ENCODE measurements at regions not wholly inside any gene's neighbourhood (a gene's known extent, or its start where the extent isn't known, plus 50 kb on each side); places are given as distances from the start of the nearest gene placed in this dataset.
"Not testable (repeated sequence)": the region's sequence is repeated elsewhere in the genome, so short reads cannot be mapped to it uniquely, and the experiment has no call there.

DNA sequence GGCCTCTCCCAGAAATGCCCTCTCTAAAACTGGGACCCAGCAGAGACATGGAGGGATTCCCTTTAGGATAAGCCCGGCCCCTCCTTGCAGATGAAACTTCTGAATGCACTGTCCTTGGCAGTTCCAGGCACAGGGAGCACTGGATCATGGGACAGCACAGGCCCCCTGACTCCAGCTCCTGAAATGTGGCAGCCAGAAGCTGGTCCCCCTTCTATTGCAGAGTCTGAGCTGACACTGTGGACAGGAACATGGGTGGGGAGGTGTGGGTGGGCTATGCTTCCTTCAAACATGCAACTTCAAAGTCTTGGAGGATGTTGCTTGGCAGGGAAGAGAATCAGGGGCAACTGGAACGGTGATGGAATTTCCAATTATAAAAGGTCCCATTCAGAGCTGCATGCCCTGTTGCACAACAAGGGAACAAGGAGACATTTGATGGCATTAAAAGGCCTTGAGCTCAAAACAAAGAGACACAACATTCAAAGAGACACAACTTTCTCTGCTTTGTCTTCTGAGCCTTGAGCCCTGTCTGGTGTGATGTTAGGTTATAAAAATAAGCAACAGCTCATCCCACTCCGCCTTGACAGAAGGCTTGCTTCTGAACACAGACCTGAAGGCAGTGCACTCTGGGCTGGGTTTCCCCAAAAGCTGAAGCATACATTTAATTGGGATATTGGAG lies 239.0 kb downstream of the OSR1 start:
- DNase-seq (ENCODE audit: low spot score), result no peak
- intact Hi-C loops (cut with DNase I), result no loop called here

- DNase-seq (ENCODE audit: low spot score), result no peak
- intact Hi-C loops (cut with DNase I), result no loop called here
These were observed 241.5 kb downstream of the OSR1 start for GRCh38 chr2:19116918-19117317.

DNA sequence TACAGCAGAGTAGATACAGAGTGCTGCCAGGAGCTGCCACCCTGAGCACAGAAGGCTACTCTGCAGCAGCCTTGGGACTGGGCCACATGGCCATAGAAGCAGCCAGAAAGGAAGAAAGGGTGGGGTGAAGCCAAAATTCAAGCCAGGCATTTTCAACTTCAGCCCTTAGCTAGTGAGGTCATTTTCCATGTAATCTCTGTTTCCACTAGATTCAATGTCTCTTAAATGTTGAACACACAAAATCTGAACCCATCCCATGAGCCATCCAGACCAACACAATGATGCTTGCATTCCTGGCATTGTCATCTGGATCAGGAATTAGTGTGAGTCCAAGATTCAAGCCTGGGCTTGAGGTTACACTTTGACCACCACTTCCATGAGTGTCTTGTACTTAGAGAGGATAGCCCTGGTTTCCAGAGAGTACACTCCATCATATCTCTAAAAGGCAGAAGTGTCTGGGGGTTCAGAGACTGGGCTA lies 243.6 kb downstream of the OSR1 start:
- intact Hi-C loops (cut with DNase I), result no loop called here
- no peak for DNase-seq (ENCODE audit: low spot score)

DNA sequence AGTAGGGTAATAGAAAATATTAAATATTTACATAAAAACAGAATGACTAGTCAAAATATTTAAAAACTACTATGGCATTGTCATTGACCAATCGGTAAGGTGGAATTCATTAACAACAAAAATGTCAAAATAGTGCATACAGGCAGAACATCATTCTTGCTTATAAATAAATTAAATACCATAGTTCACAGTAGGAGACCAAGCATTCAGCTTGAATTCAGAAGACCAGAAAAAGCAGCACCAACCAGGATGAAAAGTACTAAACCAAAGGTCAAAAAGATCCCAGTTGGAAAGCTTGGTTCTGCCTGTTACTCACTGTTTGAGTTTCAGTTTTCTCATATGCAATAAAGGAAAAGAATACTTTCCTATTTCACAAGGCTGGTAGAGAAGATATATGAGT lies 244.3 kb downstream of the OSR1 start:
- DNase-seq (ENCODE audit: low spot score), result no peak
- intact Hi-C loops (cut with DNase I), result no loop called here

DNA sequence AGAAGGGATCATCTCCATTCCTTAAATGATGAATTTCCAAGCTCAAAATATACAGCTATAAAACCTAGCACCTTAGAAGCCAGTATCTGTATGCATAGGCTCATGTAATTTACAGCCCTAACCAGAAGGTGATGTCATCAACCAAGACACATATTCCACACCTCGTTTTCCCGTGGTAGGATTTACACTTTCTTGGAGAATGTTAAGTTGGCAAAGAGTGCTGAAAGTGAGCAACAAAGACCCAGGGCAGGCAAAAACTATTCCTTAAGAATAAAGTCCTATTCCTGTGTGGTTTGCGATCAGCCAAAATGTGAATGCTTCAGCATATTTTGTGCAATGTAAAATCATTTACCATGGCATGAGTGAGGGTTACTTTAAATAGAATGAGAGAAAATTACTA lies 247.1 kb downstream of the OSR1 start:
- intact Hi-C loops (cut with DNase I), result no loop called here

DNA sequence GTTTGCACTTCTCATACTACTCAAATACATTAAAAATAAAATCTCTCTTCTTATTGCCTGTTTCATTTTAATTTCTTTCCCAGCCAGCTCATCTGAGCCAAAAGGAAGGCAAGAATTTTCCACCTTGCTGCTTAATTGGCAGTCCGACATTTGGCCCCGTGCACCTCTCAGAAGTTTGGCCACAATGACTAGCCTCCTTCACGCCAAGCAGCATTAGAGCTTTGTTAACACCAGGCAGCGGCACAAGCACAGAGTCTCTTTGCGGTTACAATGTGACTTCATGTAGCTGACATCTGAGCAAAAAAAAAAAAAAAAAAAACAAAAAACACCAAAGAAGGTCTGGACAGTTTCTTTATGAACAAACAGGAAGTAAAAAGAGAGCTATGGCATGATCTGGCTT lies 248.9 kb downstream of the OSR1 start:
- intact Hi-C loops (cut with DNase I), result no loop called here

More for the DNA sequence above, 247.1 kb downstream of the OSR1 start:
- DNase-seq (ENCODE audit: low spot score), result no peak

GRCh38 chr2:19106376-19106775 lies 252.0 kb downstream of the OSR1 start:
- intact Hi-C loops (cut with DNase I), result no loop called here
- no peak for DNase-seq (ENCODE audit: low spot score)

More for the DNA sequence above, 248.9 kb downstream of the OSR1 start:
- DNase-seq (ENCODE audit: low spot score), result no peak

- DNase-seq (ENCODE audit: low spot score), result no peak
- intact Hi-C loops (cut with DNase I), result no loop called here
These were observed 253.9 kb downstream of the OSR1 start for GRCh38 chr2:19104503-19104902.

DNA sequence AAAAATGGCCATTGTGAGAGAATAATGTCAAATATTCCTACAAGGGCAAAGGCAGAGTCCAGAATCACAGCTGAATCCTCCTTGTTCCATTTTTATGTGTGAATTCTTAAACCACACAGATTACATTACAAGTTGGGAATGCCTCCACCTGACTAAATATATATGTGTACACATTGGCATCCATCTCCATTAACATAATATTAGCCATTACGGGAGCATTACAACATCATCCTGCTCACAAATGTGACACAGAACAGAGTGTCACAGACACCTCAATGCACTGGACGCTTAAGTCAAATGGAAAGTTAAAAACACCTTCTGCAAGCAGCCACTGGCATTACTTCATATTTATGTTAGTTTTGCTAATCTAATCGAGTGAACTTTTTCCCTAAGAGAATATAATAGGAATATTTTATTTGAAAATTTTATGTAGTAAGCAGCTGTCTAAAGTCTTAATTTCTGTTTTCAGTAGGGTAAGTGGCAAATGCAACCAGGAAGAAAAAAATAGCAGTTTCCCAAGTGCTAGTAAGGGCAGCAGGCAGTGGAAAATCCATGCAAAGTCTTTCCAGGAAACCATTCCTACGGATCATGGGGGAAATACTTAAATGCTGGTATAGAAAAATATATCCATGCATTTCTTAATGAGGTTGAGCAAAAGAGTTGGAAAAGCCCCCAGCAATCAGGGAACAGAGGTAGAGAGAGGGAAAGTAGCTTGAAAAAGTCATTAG lies 255.6 kb downstream of the OSR1 start:
- no peak for DNase-seq (ENCODE audit: low spot score)
- intact Hi-C loops (cut with DNase I), result no loop called here

DNA sequence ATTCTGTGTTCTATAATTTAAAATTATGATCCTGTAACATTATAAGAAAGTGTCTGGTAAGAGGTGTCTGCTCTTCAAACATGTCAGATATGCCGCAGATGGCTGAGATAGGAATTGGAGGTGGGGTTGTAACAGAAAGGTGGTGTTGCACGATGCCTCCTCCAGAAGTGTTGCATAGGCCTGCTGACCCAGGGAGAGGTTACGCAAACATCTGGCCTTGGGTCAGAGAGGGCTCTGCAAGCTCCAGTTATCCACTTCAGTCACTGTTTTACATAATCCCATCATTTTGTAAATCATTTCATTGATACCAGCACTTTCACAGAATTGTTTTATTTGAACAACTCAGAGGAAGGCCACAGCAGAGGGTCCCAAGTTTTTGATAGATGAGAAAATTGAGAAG lies 256.5 kb downstream of the OSR1 start:
- DNase-seq (ENCODE audit: low spot score), result no peak
- intact Hi-C loops (cut with DNase I), result no loop called here

- no peak for DNase-seq (ENCODE audit: low spot score)
- intact Hi-C loops (cut with DNase I), result no loop called here
These were observed 257.9 kb downstream of the OSR1 start for GRCh38 chr2:19100570-19100969.

- DNase-seq (ENCODE audit: low spot score), result no peak
- intact Hi-C loops (cut with DNase I), result no loop called here
These were observed 259.2 kb downstream of the OSR1 start for GRCh38 chr2:19099181-19099580.

- no peak for DNase-seq (ENCODE audit: low spot score)
- intact Hi-C loops (cut with DNase I), result no loop called here
These were observed 259.8 kb downstream of the OSR1 start for GRCh38 chr2:19098467-19099160.

DNA sequence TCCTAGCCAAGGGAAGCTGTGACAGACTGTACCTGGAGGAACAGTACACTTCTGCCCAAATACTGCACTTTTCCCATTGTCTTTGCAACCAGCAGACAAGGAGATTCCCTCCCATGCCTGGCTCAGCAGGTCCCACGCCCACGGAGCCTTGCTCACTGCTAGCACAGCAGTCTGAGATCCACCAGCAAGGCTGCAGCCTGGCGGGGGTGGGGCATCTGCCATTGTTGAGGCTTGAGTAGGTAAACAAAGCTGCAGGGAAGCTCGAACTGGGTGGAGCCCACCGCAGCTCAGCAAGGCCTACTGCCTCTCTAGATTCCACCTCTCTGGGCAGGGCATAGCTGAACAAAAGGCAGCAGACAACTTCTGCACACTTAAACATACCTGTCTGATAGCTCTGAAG lies 268.9 kb downstream of the OSR1 start:
- intact Hi-C loops (cut with DNase I); DNase-seq (ENCODE audit: low spot score): not testable (repeated sequence)

GRCh38 chr2:19086231-19086651 lies 272.2 kb downstream of the OSR1 start:
- DNase-seq (ENCODE audit: low spot score), result no peak
- intact Hi-C loops (cut with DNase I), result no loop called here

GRCh38 chr2:19078709-19079108 lies 279.7 kb downstream of the OSR1 start:
- intact Hi-C loops (cut with DNase I), result no loop called here
- DNase-seq (ENCODE audit: low spot score), result no peak

DNA sequence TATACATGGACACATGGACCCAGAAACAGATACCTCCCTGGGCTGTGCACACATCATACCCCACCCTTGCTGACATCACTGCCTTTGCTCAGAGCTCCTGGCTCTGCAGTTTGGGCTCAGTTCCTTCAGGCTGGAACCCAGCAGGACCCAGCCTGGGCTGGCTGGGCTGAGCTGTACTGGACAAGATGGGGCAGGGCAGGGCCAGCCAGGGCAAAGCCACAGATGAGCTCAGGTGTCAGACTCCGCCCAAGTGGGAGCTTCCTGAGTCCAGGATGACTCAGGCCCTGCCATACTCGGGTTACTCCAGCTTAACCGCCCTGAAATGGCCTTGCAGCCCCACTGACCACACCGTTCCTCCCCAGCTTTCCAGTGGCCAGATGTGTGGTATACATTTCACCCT lies 284.9 kb downstream of the OSR1 start:
- intact Hi-C loops (cut with DNase I), result no loop called here
- DNase-seq (ENCODE audit: low spot score), result no peak

GRCh38 chr2:19072161-19072560 lies 286.3 kb downstream of the OSR1 start:
- intact Hi-C loops (cut with DNase I), result no loop called here
- no peak for DNase-seq (ENCODE audit: low spot score)

DNA sequence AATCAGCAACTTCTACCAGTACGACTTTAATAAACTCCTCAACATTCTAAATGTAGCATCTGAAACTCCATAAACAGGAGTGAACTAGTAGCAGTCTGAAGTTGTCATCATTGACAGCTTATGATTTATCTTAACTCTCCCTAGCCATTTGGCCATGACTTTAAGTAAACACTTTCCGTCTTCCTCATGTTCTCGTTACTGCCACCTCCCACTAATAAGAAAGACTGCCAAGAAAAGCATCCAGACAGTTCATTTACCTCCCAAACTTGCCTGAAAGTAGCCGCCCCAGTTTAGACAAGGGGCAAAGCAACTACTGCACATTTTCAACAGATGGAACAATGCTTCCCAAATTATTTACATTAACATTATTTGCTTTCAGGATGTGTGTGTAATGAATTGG lies 287.5 kb downstream of the OSR1 start:
- intact Hi-C loops (cut with DNase I), result no loop called here
- DNase-seq (ENCODE audit: low spot score), result no peak

GRCh38 chr2:19068206-19068605 lies 290.2 kb downstream of the OSR1 start:
- intact Hi-C loops (cut with DNase I), result no loop called here

DNA sequence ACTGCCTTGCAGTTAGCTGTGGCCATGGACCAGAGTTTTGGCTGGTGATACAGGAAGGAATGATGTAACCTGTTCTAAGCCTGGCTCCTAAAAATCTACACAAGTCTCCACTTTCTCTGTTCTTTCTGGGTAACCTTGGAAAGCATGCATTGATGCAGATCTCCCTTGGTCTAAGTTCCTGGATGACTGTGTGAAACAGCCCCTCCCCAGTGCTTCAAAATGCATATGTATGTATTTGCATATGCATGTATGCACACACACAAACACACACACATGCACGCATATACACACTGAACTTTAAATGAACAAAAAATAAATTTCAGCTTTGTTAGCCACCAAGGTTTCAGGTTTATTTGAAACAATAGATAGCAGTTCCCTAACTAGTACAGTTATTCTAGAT lies 296.1 kb downstream of the OSR1 start:
- intact Hi-C loops (cut with DNase I), result no loop called here
- no peak for DNase-seq (ENCODE audit: low spot score)

More at GRCh38 chr2:19068206-19068605, 290.2 kb downstream of the OSR1 start:
- no peak for DNase-seq (ENCODE audit: low spot score)
